IPS DF 19.7 (cell line): ENCODE measurements at regions not wholly inside any gene's neighbourhood (a gene's known extent, or its start where the extent isn't known, plus 50 kb on each side); places are given as distances from the start of the nearest gene placed in this dataset.
"Not testable (repeated sequence)": the region's sequence is repeated elsewhere in the genome, so short reads cannot be mapped to it uniquely, and the experiment has no call there.

Experiments used
- DNase-seq: peaks from one replicate; pipeline ENCODE4 v3.0.0-alpha.2; 2013; ENCODE audit warnings: low read depth, low spot score

GRCh38 chr18:961644-962355, 57.1 kb downstream of the ADCYAP1 start:
- DNase-seq: no peak

GRCh38 chr18:963276-963675, 58.6 kb downstream of the ADCYAP1 start:
- DNase-seq: no peak

GRCh38 chr18:965921-966758, 61.5 kb downstream of the ADCYAP1 start:
- no peak for DNase-seq

- DNase-seq: no peak
Observed at GRCh38 chr18:966759-967576, 62.3 kb downstream of the ADCYAP1 start.

GRCh38 chr18:968910-969309, 64.2 kb downstream of the ADCYAP1 start:
- not testable (repeated sequence) for DNase-seq

- DNase-seq: not testable (repeated sequence)
Observed at GRCh38 chr18:969311-969710, 64.6 kb downstream of the ADCYAP1 start.

GRCh38 chr18:974606-975005, 69.9 kb downstream of the ADCYAP1 start:
- DNase-seq: not testable (repeated sequence)

- DNase-seq: not testable (repeated sequence)
Observed at GRCh38 chr18:976393-977128, 71.9 kb downstream of the ADCYAP1 start.

GRCh38 chr18:977327-977726, 72.7 kb downstream of the ADCYAP1 start:
- not testable (repeated sequence) for DNase-seq

GRCh38 chr18:977732-978131, 73.1 kb downstream of the ADCYAP1 start:
- not testable (repeated sequence) for DNase-seq

- no peak for DNase-seq
Observed at GRCh38 chr18:980586-980985, 75.9 kb downstream of the ADCYAP1 start.

GRCh38 chr18:984004-984403, 79.3 kb downstream of the ADCYAP1 start:
- no peak for DNase-seq

- DNase-seq: no peak
Observed at GRCh38 chr18:985212-985661, 80.6 kb downstream of the ADCYAP1 start.

GRCh38 chr18:986051-986450, 81.4 kb downstream of the ADCYAP1 start:
- no peak for DNase-seq

- DNase-seq: no peak
Observed at GRCh38 chr18:986552-986951, 81.9 kb downstream of the ADCYAP1 start.

GRCh38 chr18:987325-988186, 82.9 kb downstream of the ADCYAP1 start:
- no peak for DNase-seq

GRCh38 chr18:989425-989824, 84.8 kb downstream of the ADCYAP1 start:
- DNase-seq: no peak

GRCh38 chr18:990197-990596, 85.5 kb downstream of the ADCYAP1 start:
- DNase-seq: no peak

GRCh38 chr18:991441-991840, 86.8 kb downstream of the ADCYAP1 start:
- no peak for DNase-seq

GRCh38 chr18:993560-993959, 88.9 kb downstream of the ADCYAP1 start:
- no peak for DNase-seq
